ENCODE measurements at regions not wholly inside any gene's neighbourhood (a gene's known extent, or its start where the extent isn't known, plus 50 kb on each side); places are given as distances from the start of the nearest gene placed in this dataset.

- TF ChIP-seq CTCF (IDR thresholded peaks at IDR 0.05): no peak
- TF ChIP-seq ZFX (IDR thresholded peaks at IDR 0.05; ENCODE audit: borderline replicate concordance): no peak
Observed at GRCh38 chr10:58016614-58017013, 251.1 kb downstream of the IPMK start.

GRCh38 chr10:58014436-58014835 is 253.3 kb downstream of the IPMK start:
- no peak overlapping the region for H3K27ac ChIP-seq
- TF ChIP-seq CTCF (IDR thresholded peaks at IDR 0.05) (no peak), ZFX (IDR thresholded peaks at IDR 0.05; ENCODE audit: borderline replicate concordance) (no peak)

More at GRCh38 chr10:58016614-58017013, 251.1 kb downstream of the IPMK start:
- no peak overlapping the region for H3K27ac ChIP-seq

- TF ChIP-seq ZFX (IDR thresholded peaks at IDR 0.05; ENCODE audit: borderline replicate concordance): no peak
- no peak for TF ChIP-seq CTCF (IDR thresholded peaks at IDR 0.05)
- H3K27ac ChIP-seq: no peak overlapping the region
Observed at GRCh38 chr10:58013406-58013805, 254.3 kb downstream of the IPMK start.

- no peak for TF ChIP-seq CTCF (IDR thresholded peaks at IDR 0.05)
- TF ChIP-seq ZFX (IDR thresholded peaks at IDR 0.05; ENCODE audit: borderline replicate concordance): no peak
- H3K27ac ChIP-seq: no peak overlapping the region
Observed at GRCh38 chr10:58010073-58010702, 257.5 kb downstream of the IPMK start.

GRCh38 chr10:58003945-58004344 is 263.7 kb downstream of the IPMK start:
- TF ChIP-seq CTCF (IDR thresholded peaks at IDR 0.05): no peak
- TF ChIP-seq ZFX (IDR thresholded peaks at IDR 0.05; ENCODE audit: borderline replicate concordance): no peak
- no peak overlapping the region for H3K27ac ChIP-seq

GRCh38 chr10:58001159-58001558 is 266.5 kb downstream of the IPMK start:
- TF ChIP-seq CTCF (IDR thresholded peaks at IDR 0.05): no peak
- TF ChIP-seq ZFX (IDR thresholded peaks at IDR 0.05; ENCODE audit: borderline replicate concordance): no peak
- H3K27ac ChIP-seq: no peak overlapping the region

- H3K27ac ChIP-seq: no peak overlapping the region
- TF ChIP-seq ZFX (IDR thresholded peaks at IDR 0.05; ENCODE audit: borderline replicate concordance) (no peak), CTCF (IDR thresholded peaks at IDR 0.05) (no peak)
Observed at GRCh38 chr10:57996536-57996935, 271.2 kb downstream of the IPMK start.

Measured in 22Rv1 (cell line).